HG03439 (cell line): ENCODE measurements at regions not wholly inside any gene's neighbourhood (a gene's known extent, or its start where the extent isn't known, plus 50 kb on each side); places are given as distances from the start of the nearest gene placed in this dataset.
"Not testable (repeated sequence)": the region's sequence is repeated elsewhere in the genome, so short reads cannot be mapped to it uniquely, and the experiment has no call there.

ENCODE experiments used
- ATAC-seq: cut with Tn5 transposase; IDR thresholded peaks from one replicate; pipeline ENCODE4 v1.9.1; 2021; ENCODE audit warnings: mild to moderate bottlenecking, moderate library complexity; ENCODE audit not compliant: unreplicated experiment

GRCh38 chr17:77036841-77037381 is 103.9 kb upstream of the SEC14L1 start:
- ATAC-seq, result no peak

GRCh38 chr17:77037943-77038342 is 102.8 kb upstream of the SEC14L1 start:
- no peak for ATAC-seq

DNA sequence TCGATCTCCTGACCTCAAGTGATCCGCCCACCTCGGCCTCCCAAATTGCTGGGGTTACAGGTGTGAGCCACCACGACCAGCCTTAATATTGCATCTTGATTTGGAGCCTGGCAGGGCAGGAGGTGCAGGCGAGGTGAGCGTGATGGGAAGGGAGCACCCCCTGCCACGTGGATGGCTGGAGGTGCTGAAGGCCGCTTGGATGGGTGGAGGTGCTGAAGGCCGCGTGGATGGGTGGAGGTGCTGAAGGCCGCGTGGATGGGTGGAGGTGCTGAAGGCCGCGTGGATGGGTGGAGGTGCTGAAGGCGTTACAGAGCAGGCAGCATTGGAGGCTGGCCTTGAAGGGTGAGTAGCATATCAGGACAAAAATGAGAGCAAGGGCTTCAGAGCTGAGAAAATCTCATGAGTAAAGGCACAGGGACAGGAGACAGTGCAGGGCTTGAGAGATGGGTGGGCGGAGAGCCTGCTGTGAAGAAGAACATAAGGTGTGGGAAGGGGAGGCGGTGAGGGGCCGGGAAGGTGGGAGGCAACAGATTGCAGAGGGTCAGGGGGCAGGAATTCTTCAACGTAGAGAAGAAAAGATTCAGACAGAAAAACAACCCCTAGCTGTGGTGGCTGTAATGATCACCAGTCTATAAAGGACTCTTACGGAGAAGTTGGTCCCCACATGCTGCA is 101.7 kb upstream of the SEC14L1 start:
- ATAC-seq, result no peak

DNA sequence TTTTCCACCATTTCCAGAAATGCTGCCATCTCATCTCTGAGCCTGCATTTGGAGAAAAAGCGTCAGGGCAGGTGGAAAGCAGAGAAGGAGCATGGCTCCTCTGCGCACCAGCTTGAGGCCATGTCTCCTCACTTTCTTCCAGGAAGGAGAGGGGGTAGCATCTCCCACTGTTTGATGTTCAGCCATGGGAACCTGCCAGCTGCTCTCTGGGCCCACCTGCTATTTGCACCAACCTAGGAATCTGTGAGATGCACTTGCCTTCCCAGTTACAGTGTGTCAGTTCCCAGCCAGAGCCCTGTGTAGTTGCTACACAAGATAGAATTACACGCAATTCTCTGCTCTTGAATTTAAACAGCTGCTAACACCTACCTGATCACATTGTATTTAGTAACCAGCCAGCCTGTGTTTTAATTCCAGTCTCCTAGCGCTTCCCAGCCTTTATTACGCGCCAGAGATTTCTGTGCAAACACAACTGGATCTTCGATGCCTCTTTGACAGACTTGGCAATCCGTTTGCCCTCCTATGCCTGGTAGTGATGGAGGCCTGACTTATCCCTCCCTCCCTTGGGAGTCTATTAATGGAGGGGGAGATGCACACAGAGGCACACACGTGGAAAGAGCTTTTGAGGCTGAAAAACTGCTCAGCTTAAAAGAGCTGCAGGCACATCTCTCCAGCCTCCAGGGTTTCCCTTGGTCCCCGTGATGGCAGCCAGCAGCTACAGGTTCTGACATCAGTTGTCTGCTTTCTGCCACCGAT is 98.1 kb upstream of the SEC14L1 start:
- ATAC-seq, result no peak

- ATAC-seq, result no peak
Observed at GRCh38 chr17:77045441-77046041, 95.2 kb upstream of the SEC14L1 start.

- no peak for ATAC-seq
Observed at GRCh38 chr17:77049440-77049839, 91.3 kb upstream of the SEC14L1 start.

DNA sequence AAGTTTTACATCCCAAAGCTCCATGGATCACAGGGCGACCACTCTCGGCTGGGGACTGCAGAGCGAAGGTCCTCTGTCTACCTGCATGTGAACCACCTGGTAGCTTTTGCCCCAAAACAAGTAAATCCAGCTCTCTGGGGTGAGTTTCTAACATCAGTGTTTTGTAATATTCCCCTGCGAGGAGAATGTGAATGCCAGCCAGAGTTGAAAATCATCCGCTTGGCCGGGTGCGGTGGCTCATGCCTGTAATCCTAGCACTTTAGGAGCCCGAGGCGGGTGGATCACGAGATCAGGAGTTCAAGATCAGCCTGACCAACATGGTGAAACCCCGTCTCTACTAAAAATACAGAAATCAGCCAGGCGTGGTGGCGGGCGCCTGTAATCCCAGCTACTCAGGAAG is 89.9 kb upstream of the SEC14L1 start:
- not testable (repeated sequence) for ATAC-seq

- no peak for ATAC-seq
Observed at GRCh38 chr17:77054936-77055335, 85.8 kb upstream of the SEC14L1 start.

DNA sequence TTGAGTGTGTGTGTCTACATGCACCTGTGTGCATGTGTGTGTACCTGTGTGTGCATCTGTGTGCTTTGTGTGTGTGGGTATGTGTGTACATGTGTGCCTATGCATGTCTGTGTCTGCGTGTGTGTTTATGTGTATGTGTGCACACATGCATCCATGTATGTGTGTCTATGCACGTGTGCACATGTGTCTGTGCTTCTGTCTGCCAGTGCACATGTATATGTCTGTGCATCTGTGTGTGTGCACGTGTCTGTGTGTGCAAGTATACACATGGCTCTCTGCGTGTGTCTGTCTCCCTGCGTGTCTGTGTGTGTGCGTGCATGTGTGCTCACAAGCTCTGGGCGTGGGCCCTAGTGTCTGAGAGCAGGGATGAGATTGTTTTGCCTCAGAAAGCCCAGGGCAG is 85.3 kb upstream of the SEC14L1 start:
- no peak for ATAC-seq

DNA sequence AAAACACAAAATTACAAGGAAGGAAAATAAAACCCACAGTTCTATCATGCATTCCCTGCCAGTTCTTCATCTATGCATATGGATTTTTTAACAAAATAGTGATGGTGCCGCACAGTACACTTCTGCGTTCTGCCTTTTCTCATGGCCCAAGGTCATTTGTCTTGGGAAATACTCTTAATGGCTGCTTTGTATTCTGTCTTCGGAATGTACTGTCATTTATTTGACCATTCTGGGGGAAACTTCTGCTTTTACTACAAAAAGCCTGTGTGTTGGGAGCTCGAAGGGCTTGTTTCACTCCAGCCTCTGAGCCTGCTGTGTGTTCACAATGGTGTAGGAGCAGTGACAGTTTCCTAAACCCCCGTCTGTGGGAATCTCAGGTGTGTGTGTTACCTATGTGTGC is 82.8 kb upstream of the SEC14L1 start:
- no peak for ATAC-seq

- ATAC-seq, result no peak
Observed at GRCh38 chr17:77061669-77062068, 79.1 kb upstream of the SEC14L1 start.

- ATAC-seq, result no peak
Observed at GRCh38 chr17:77064598-77064997, 76.2 kb upstream of the SEC14L1 start.

GRCh38 chr17:77066165-77066564 is 74.6 kb upstream of the SEC14L1 start:
- ATAC-seq, result no peak

- ATAC-seq, result not testable (repeated sequence)
Observed at GRCh38 chr17:77066726-77067409, 73.9 kb upstream of the SEC14L1 start.

DNA sequence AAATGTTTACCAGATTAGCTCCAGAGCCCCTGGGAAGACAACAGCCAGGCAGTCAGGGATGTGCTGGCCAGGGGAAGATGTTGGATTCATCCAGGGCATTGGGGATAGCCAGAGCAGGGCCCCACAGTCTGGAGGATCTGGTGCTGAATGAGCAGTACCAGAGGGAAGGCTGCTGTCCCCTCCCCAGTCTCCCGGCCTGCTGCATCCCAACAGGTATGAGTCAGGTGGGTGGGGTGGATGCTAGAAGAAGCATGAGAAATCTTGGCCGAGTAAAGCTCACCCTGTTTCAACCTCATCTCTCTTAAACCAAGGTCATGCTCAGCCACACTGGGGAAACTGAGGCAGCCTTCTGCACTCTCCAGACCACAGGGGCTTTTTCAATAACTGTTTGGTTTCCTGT is 71.9 kb upstream of the SEC14L1 start:
- ATAC-seq, result no peak

GRCh38 chr17:77070888-77071279 is 69.9 kb upstream of the SEC14L1 start:
- ATAC-seq, result no peak

DNA sequence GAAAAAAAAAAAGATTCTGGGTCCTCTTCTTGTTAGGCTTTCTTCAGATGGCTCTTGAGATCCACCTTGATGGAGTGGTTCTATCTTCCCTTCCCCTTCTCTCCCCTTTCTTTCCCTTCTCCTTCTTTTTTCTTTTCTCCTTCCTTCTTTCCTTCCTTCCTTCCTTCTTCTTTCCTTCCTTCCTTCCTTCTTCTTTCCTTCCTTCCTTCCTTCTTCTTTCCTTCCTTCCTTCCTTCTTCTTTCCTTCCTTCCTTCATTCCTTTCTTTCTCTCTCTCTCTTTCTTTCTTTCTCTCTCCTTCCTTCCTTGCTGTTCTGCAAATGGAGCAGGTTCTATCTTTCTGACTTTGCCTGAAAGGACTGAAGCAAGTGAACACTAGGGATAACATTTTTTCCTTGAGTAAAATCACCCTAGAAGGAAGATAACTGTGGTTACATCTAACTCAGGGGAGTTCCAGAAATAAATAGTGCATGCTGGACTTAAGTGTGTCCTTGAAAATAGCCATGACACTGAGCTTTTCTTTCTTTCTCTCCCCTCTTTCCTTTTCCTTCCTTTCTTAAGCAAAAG is 68.8 kb upstream of the SEC14L1 start:
- no peak for ATAC-seq

DNA sequence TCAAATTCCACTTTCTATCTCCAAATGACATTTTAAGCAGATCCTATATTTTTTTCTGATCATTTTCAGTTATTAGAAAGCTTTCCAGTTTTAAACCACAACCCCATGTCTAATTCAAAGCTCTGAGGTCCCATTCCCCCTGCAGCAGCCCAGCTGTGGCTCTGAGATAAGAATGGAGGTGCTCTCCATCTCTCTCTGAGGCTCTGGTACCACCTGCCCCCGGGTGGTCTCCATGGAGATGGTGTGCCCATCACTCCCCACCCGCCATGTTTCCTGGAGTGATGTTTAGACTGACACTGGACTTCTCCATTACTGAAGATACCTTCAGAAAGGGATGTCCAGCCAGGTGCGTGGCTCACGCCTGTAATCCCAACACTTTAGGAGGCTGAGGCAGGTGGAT is 68.1 kb upstream of the SEC14L1 start:
- ATAC-seq, result no peak

GRCh38 chr17:77074681-77075080 is 66.1 kb upstream of the SEC14L1 start:
- no peak for ATAC-seq

GRCh38 chr17:77076124-77076830 is 64.5 kb upstream of the SEC14L1 start:
- no peak for ATAC-seq
